DMS53 treated with DMSO at 0.1 percent for 48 hours (cell line): ENCODE measurements at regions not wholly inside any gene's neighbourhood (a gene's known extent, or its start where the extent isn't known, plus 50 kb on each side); places are given as distances from the start of the nearest gene placed in this dataset.
"Not testable (repeated sequence)": the region's sequence is repeated elsewhere in the genome, so short reads cannot be mapped to it uniquely, and the experiment has no call there.

Source experiments
- DNase-seq: peaks from one replicate; lab custom pipeline; 2025; ENCODE audit not compliant: unreplicated experiment; lab: John Stamatoyannopoulos, UW

DNA sequence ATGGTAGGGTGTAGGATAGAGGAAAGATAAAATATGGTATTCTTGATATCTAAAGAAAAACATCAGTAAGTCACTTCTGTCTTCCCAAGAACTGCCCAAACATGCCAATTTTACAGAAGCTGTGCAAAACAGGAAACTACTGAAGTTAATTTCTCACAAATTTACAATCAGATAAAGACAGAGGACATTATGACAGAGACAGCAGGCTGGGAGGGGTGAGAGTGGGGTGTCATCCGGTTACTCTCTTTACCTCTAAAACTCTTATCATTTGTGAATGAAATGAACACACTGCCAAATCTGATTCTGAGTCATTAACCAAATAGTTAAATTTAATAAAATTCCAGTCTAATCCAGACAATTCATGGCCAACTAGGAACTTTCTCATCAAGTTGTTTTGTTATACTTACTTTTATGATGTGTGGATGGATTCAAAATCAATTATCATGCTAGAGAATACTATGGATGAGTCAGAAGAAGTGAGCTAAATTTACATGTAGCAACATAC, 323.2 kb upstream of the MEX3C start:
- DNase-seq, result no peak

DNA sequence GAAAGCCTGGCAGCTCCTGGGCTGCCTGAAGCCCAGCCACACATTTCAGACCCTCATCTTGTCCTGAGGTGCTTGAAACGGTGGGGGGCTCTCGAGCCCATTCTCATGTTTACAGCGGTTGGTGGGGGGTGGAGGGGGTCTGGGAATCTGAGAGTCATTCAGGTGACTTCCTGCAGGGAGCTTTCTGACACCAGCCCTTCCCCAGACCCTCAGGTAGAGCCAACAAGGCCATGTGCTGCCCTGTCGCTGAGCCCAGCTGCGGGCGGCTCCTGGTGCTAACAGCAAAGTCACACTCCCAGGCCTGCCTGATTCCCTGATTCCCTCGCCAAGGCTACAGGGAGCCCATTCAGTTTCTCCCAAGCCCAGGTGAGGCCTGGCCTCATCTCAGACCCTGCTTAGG, 324.9 kb upstream of the MEX3C start:
- DNase-seq, result no peak

DNA sequence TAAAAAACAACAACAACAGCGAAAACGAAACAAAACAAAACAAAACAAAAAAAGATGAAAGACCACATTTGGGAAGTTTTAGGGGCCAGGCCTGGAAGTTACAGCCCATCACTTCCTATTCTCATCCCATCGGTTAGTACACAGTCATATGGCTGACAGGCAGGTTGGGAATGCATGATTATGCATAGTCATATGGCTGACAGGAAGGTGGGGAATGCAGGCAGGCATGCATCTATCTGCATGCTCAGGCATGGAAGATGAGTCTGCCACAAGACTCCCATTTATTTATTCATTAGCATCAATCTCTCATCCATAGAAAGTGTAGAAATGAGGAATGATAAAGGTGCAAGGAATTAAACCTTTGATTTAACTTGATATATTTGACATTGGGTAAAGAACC, 325.3 kb upstream of the MEX3C start:
- DNase-seq, result no peak

DNA sequence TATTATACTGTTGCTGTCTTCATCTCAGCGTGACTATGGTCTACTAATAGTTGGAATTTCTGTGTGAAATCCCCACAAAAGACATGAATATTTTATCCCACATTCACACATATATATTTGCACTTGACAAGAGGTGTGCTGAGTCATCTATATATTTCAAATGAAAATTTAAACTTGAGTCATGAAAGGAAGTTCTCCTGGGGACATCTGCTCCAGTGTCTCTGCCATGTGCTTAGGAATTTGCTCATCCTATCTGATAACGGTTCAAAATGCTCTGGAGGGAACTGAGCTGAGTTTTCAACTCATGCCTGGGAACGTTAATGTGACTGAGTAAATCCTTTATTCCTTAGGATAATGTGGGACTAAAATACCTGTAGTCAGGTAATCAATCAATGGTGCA, 326.2 kb upstream of the MEX3C start:
- DNase-seq, result no peak

DNA sequence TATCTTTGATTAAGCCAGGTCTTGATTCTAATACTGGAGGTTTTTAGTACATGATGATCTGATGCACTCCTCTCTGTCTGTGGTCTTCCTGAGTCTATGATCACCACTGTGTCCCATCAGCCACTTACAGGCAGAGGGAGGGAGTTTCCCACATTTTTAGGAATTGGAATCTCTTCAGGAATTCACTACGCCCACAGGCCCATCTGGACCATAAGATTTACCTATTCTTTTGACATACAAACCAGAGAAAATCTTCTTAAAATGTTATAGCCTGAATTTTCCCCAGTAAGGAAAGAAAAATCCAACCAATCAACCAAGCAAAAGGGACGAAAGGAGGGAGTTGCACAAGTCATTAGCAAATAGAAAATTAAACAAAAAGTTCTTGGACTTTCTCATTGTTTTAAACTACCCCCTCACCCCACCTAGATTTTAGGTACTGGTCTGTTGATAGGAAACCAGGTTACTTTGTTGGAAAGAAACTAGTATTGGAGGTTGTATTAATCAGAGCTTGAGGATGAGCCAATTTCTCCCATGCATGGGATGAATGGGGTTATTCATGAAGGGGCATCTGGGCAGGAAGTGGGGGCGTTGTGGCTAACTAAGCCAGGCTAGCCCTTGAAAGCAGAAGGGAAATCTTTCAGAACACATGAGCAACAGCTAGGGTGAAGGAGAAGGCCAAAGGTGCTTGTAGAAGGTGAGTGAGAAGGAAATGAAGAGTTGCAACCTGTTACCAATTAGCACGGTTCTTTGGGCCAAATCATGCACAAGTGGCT, 328.2 kb upstream of the MEX3C start:
- no peak for DNase-seq

DNA sequence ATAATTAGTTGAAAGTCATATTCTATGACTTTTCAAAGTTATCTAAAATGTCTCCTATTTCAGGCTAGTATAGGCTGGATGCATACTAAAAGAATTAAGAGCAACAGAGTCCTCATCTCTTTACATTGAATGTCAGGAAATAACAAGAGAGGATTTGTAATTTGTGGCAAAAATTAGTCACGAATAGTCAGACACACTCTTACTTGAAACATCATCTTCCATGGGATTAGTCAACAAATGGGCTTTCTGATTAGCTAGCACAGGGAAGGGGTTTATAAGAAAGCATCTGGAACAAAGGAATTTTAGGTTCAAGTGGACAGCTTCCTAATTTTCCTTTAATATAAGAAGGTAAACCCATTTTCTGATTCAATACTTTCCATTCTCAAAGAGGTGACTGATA, 330.3 kb upstream of the MEX3C start:
- DNase-seq, result no peak

DNA sequence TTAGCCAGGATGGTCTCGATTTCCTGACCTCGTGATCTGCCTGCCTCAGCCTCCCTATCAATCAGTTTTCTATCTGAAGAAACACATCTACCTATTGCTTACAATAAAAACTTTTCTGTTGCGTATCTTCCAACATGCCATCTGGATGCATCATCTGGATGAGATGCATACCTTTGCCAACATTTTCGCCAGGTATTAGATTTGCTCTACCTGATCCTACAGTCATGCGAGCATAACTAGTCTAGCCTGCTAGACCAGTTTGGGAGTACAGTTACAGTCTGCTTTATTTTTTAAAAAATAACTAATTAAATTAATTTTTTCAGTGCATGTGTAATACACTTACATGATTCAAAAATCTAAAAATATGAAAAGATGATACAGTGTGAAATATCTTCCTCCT, 334.0 kb upstream of the MEX3C start:
- peak; percentile 65 for DNase-seq

DNA sequence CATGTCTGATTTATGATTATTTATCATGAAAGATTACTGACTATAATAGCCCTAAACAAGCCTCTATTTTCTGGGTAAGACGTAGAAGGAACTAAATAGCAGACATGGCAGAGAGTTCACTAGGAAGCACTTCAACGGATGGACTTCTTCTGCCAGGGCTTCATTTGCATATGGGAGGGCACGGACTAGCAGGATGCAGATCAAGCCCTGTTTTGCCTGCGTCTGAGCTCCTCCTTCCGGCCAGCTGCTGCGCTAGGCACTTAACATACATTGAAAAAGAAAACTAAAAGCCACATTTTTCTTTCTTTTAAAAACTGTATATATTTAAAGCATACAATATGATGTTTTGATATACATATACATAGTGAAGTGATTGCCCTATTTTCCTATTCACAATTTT, 340.0 kb upstream of the MEX3C start:
- DNase-seq, result peak; percentile 93

DNA sequence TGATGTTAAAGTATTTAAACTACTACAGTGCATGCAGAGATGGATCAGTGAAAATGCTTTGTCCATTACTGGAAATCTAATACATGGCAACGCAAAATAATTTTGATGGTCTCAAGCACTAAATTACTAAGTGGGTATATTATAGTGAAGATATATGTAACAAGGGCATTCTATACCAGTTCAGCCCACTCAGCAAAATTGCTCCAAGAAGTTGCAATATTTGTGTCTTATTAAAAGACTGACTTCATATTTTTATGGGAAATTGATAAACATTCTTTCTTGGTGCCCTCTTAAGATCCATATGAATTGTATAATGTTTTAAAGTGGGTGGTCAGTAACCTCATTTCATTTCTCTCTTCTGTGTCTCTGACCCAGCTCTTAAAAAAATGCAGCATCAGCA, 343.1 kb upstream of the MEX3C start:
- no peak for DNase-seq

DNA sequence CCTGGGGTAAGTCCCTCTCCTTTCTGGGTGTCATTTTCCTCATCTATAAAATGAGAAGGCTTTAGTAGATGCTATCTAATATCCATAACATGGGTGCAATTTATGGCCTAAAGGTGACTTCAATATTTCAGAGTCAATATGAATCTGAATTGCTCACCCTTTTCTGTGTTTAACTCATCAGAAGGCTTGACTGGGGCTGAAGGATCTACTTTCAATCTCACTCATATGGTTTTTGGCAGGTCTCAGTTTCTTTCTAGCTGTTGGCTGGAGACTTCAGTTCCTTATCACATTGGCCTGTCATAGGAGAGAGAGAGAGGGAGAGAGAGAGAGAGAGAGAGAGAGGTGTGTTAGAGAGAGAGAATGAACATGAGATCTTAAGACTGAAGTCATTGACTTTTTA, 343.7 kb upstream of the MEX3C start:
- no peak for DNase-seq

DNA sequence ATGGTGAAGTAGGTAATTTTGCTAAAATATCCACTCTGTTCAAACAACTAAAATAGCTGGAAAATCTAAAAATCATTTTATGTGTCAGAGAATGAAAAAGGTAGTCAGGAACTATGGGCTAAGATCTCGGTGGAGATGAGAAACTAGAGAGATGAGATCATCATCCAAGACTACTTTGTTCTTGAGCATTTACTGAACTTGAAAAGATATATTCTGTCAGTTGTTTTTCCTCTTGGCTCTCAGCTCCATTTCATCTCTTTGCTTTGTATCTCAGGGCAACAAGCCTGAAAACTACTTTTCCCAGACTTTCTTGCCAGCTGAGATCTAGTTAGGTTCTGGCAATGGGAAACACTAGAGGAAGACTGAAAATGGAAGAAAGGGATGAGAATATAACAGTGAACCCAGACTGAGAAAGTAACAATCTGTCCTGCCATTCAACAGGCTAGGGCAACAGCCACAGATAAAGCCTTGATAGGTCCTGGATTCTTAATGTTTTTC, 346.2 kb upstream of the MEX3C start:
- DNase-seq, result no peak

DNA sequence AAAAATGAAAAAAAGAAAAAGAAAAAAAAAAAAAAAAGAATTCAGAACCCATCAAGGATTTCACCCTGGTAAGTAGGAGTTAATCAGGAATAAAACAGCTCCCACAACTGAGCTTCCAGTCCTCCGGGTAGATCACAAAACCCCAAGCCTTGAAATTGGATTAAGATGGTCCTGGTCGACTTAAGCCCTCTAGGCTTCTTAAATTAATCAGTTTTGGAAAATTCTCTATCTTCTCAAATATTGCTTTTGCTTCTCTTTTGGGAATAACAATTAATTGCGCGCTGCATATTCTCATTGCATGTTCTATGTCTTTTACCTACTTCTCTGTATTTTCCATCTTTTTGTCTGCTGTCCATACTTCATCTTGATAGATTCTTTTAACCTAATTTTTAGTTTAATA, 348.0 kb upstream of the MEX3C start:
- no peak for DNase-seq

DNA sequence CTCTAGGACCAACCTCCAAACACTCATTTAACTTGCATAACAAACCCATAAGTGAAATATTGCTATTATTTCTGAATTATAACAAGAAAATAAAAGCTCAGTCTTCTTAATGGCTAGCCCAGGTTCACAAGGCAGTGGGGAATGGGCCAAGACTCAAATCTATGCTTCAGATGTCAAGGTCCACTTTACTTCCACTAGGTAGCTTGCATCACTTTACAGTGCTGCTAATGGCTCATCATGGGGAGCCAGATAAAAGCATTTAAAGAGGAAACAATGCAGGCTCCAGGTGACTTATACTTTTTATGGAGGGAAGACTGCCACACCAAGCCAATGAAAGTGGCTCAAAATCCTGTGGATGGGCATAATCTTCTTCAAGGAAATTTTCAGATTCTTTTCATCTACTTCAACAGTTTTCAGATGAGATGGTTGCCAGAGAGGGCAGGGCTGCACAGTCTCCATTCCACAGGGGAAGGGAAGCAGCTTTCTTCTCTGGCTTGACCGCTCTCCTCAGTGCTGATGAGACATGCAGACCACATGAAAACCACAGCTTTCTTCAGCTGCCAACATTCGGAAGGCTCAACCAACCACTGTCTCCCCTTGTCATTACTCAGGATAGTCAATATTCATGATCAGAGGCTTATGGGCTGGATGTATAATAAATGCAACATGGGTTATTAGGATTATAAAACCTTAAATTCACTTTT, 361.9 kb upstream of the MEX3C start:
- no peak for DNase-seq

DNA sequence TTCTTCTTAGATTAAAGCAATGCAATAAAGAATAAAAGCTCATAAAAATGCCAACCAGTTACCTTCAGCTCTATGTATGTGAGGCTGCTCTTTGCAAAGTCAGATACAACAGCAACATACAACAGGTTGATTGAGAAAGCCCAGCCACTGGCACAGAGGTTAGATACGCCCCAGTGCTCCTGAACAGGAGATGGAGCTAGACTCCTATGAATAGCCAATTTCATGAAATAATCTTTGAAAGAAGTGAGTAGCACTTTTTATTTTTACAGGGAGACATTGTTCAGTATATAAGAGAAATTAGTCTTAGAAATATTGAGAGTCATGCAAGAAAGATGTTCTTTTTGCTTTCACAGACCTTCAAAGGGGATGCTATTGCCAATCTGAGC, 362.4 kb upstream of the MEX3C start:
- no peak for DNase-seq

DNA sequence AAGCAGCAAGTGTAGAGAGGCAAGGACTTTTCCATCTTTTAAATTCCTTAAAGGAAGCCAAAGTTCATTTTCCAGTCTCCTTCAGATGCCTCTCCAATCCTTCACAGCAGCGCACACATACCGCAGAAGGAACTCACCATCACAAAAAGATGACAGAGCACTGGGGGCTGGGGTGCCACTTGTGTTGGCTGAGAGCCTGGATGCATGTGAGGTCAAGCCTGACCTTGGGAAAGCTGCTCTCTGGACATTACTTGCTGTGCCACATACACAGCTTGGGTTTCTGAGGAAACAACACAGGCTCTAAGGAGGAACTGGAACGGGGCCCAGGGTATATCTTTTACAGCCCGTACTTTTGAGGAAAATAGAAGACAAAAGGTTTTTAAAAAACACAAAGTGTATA, 364.3 kb upstream of the MEX3C start:
- no peak for DNase-seq

DNA sequence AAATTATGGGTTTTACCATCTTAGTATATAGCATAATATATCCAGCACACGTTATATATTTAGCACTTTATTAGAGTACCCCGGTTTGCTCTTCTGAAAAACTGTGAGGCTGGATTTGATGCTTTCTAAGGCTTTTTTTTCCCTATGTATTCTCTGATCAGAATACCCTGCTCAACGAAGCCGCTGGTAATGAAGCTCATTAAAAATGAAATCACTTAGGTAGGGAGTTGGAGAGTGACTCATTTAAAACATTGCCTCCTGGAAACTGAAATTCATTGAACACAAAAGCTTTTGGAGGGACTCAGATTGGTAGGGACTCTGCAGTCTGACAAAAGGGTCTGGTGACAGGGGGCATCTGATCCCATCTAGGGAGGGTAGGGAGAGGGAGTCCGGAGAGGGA, 365.4 kb upstream of the MEX3C start:
- no peak for DNase-seq

DNA sequence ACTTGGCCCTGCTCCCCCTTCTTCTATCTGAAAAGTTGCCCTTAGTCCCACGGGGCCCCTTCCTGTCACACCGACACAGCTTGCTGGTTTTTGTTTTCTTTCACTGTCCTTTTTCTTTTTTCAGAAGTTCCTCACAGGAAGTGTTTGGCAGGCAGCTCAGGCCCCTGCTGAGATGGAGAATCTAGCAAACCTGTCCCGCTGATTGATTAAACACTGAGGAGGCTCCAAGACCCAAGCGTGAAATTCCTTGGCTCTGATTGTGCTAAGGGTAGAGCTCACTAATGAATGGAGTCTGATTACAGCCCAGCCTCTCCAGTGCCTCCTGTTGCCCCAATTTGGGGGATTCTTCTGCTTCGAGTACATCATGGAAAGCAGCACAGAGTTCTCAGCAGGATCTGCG, 365.9 kb upstream of the MEX3C start:
- no peak for DNase-seq

DNA sequence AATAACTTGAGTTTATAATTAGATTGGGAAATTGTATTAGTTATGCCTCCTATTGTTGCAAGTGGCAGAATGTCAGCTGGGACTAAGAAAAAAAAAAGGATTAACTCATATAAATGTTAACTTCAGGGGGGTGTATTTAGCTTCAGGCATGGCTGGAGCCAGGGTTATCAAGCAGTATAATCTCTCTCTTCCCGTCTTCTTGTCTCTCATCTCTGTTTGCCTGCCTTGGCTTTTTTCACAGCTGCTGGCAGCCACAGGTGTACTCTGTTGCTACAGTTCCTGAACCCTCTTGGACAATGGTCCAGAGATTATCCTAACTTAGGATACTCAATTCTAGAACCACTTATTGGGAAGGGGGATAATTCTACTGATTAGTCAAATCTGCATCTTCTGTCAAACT, 370.7 kb upstream of the MEX3C start:
- no peak for DNase-seq

DNA sequence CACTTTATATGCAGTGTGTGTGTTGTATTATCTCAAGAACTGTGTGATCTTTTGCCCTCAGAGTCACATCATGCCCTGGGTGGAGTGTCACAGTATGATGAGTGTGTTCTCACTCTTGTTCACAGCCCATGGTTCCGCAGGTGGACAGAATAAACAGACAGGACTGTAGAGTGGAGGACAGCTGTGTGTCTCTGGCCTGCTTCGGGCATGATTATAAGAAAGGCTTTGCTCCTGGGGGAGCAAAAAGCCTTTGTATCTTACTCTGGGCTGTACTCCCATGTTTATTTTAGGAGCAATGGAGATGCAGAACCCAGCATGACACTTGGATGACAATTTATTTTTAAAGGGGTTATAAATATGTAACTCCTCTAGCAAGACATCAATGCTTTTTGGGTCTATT, 371.7 kb upstream of the MEX3C start:
- peak; percentile 79 for DNase-seq

DNA sequence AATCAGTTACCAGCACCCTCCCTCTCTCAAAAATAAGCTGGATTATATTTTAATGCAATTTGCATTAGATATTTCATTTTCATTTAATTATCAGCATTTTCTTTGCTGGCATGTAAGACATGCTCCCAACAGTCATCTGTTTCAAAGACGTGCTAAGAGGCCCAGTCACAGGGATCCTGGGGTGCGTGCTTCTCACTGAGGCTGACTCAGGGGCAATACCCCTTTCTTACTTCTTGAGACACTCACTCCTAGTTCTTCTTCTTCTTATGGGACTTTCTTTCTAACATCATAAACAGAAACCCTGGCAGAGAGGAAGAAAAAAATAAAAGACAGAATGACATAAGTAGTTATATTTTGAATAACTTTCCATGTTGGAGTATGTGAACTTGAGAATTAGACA, 372.1 kb upstream of the MEX3C start:
- no peak for DNase-seq

DNA sequence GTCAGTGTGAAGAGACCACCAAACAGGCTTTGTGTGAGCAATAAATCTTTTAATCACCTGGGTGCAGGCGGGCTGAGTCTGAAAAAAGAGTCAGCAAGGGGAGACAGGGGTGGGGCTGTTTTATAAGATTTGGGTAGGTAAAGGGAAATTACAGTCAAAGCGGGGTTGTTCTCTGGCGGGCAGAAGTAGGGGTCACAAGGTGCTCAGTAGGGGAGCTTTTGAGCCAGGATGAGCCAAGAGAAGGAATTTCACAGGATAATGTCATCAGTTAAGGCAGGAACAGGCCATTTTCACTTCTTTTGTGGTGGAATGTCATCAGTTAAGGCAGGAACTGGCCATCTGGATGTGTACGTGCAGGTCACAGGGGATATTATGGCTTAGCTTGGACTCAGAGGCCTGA, 372.6 kb upstream of the MEX3C start:
- not testable (repeated sequence) for DNase-seq

DNA sequence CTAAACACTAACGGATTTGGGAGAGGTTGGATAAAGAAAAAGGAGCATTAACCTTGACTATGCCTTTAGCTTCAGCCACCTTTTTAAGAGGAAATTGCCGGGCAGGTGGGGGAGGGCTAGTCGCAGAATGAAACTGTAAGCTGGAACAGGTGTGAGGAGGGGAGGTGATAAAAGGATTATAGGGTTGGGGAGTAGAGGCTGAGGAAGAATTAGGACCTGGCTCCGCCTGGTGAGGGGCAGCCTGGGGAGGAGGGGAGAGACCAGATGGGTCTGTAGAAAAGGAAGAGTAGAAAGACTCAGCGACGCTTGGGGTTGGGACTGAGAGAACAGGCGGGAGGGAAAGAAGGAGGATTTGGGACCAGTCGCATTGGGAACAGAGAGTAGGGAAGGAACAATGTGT, 376.4 kb upstream of the MEX3C start:
- not testable (repeated sequence) for DNase-seq

DNA sequence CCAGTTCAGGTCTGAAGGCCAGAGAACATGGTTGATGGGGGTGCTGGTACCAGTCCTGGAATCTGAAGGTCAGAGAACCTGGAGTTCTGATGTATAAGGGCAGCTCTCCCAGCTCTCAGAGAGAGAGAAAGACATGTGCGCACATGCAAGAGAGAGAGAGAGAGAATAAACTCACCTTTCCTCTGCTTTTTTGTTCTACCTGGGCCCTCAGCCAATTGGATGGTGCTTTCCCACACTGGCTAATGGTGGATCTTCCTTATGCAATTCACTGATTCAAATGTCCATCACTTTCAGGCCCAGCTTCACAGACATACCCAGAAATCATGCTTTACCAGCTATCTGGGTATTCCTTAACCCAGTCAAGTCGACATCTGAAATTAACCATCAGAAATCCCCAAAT, 377.7 kb upstream of the MEX3C start:
- DNase-seq, result no peak
